Activated T-helper 1 cell treated with anti-CD3 and anti-CD28 coated beads, Interleukin-2, amount 50 U/mL, for 16 hours (primary cell): ENCODE measurements at regions not wholly inside any gene's neighbourhood (a gene's known extent, or its start where the extent isn't known, plus 50 kb on each side); places are given as distances from the start of the nearest gene placed in this dataset.
"Not testable (repeated sequence)": the region's sequence is repeated elsewhere in the genome, so short reads cannot be mapped to it uniquely, and the experiment has no call there.

Source experiments
- DNase-seq, 2 donors: peaks; one replicate each; pipeline ENCODE4 v3.0.0-alpha.2; 2020; ENCODE audit warnings: low read depth in 1 of 2, low spot score in 1 of 2

GRCh38 chr15:38733331-38733730 is 168.7 kb upstream of the RASGRP1 start:
- no peak for DNase-seq

- no peak for DNase-seq
Observed at GRCh38 chr15:38740206-38740605, 175.6 kb upstream of the RASGRP1 start.

GRCh38 chr15:38743147-38743546 is 178.5 kb upstream of the RASGRP1 start:
- no peak for DNase-seq

GRCh38 chr15:38745126-38745525 is 180.5 kb upstream of the RASGRP1 start:
- DNase-seq = no peak

GRCh38 chr15:38745626-38746025 is 181.0 kb upstream of the RASGRP1 start:
- no peak for DNase-seq

GRCh38 chr15:38746211-38746610 is 181.6 kb upstream of the RASGRP1 start:
- no peak for DNase-seq

GRCh38 chr15:38748710-38749109 is 184.1 kb upstream of the RASGRP1 start:
- DNase-seq = no peak

GRCh38 chr15:38750786-38751185 is 186.2 kb upstream of the RASGRP1 start:
- DNase-seq = no peak

GRCh38 chr15:38755718-38756117 is 191.1 kb upstream of the RASGRP1 start:
- DNase-seq = no peak

- DNase-seq = no peak
Observed at GRCh38 chr15:38756441-38756840, 191.8 kb upstream of the RASGRP1 start.

GRCh38 chr15:38758043-38758442 is 193.4 kb upstream of the RASGRP1 start:
- DNase-seq = no peak

GRCh38 chr15:38761681-38762080 is 197.1 kb upstream of the RASGRP1 start:
- no peak for DNase-seq

GRCh38 chr15:38768970-38769369 is 204.4 kb upstream of the RASGRP1 start:
- DNase-seq = no peak

- no peak for DNase-seq
Observed at GRCh38 chr15:38769492-38769891, 204.9 kb upstream of the RASGRP1 start.

- not testable (repeated sequence) for DNase-seq
Observed at GRCh38 chr15:38774076-38774475, 209.5 kb upstream of the RASGRP1 start.

GRCh38 chr15:38781196-38781595 is 216.6 kb upstream of the RASGRP1 start:
- DNase-seq = no peak

- no peak for DNase-seq
Observed at GRCh38 chr15:38782156-38782555, 217.5 kb upstream of the RASGRP1 start.

- no peak for DNase-seq
Observed at GRCh38 chr15:38788918-38789317, 224.3 kb upstream of the RASGRP1 start.

GRCh38 chr15:38789566-38789965 is 225.0 kb upstream of the RASGRP1 start:
- DNase-seq = no peak

- DNase-seq = no peak
Observed at GRCh38 chr15:38793206-38793810, 228.7 kb upstream of the RASGRP1 start.

- no peak for DNase-seq
Observed at GRCh38 chr15:38795471-38796245, 231.0 kb upstream of the RASGRP1 start.

- no peak for DNase-seq
Observed at GRCh38 chr15:38796589-38796988, 232.0 kb upstream of the RASGRP1 start.

- DNase-seq = not testable (repeated sequence)
Observed at GRCh38 chr15:38797506-38797905, 232.9 kb upstream of the RASGRP1 start.
